ENCODE measurements at regions not wholly inside any gene's neighbourhood (a gene's known extent, or its start where the extent isn't known, plus 50 kb on each side); places are given as distances from the start of the nearest gene placed in this dataset.
"Not testable (repeated sequence)": the region's sequence is repeated elsewhere in the genome, so short reads cannot be mapped to it uniquely, and the experiment has no call there.

DNA sequence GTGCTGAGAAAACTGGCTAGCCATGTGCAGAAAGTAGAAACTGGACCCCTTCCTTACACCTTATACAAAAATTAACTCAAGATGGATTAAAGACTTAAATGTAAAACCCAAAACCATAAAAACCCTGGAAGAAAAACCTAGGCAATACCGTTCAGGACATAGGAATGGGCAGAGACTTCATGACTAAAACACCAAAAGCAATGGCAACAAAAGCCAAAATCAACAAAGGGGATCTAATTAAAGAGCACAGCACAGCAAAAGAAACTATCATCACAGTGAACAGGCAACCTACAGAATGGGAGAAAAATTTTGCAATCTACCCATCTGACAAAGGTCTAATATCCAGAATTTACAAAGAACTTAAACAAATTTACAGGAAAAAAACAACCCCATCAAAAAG, 575.2 kb upstream of the ADAMTS5 start:
- H3K4me3 ChIP-seq (ENCODE audit: insufficient read depth in 1 of 2, low read depth in 1 of 2, low read length in 2 of 2); H3K18ac ChIP-seq (ENCODE audit: low read depth in 1 of 2, low read length in 2 of 2); H2BK12ac ChIP-seq (ENCODE audit: low read length in 2 of 2); H3K4me2 ChIP-seq (ENCODE audit: low read length, poor library complexity, severe bottlenecking); DNase-seq; H3K4ac ChIP-seq (ENCODE audit: low read depth in 1 of 2, low read length in 2 of 2); H4K91ac ChIP-seq (ENCODE audit: low read length); H2BK5ac ChIP-seq (ENCODE audit: low read depth, low read length, poor library complexity, severe bottlenecking); H2BK15ac ChIP-seq (ENCODE audit: low read depth, poor library complexity, severe bottlenecking); H2AK5ac ChIP-seq (ENCODE audit: low read length, severe bottlenecking); H3K27me3 ChIP-seq (ENCODE audit: control insufficient read depth in 1 of 2, insufficient read depth in 1 of 2, low read length in 2 of 2); H4K8ac ChIP-seq (ENCODE audit: low read length); H2BK120ac ChIP-seq (ENCODE audit: low read depth, low read length); H3K27ac ChIP-seq (ENCODE audit: low read length, poor library complexity, severe bottlenecking); H3K9me3 ChIP-seq (ENCODE audit: control insufficient read depth, low read length); H2AFZ ChIP-seq (ENCODE audit: low read depth, low read length); H3K9ac ChIP-seq (ENCODE audit: low read length); H3K14ac ChIP-seq (ENCODE audit: low read length in 2 of 2); H3K36me3 ChIP-seq (ENCODE audit: control insufficient read depth in 1 of 2, insufficient read depth in 2 of 2, low read depth in 1 of 2, low read length in 2 of 2); H3K4me1 ChIP-seq (ENCODE audit: control insufficient read depth, insufficient read depth, low read depth, low read length); H3K23ac ChIP-seq (ENCODE audit: low read length in 2 of 2); H3K79me1 ChIP-seq (replicated peaks; ENCODE audit: low read length, poor library complexity, severe bottlenecking): not testable (repeated sequence)
- 87% methylated on average over 1 of the region's 1 CpG for WGBS

DNA sequence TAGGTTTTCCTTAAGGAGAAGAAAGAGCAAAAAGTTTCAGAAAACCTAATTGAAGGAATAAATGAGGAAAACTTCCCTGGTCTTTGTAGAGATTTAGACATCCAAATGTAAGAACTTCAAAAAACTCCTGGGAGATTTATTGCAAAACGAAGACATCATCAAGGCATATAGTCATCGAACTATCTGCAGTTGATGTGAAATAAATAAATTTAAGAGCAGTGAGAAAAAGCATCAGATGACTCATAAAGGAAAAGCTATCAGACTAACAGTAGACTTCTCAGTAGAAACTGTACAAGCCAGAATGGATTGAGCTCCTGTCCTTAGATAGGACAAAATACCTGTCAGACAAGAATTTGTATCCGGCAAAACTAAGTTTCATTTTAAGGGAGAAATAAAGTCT, 569.4 kb upstream of the ADAMTS5 start:
- H3K9ac ChIP-seq (ENCODE audit: low read length), result no peak overlapping the region
- no peaks in the 10 kb centered on the region for H3K27me3 ChIP-seq (ENCODE audit: control insufficient read depth in 1 of 2, insufficient read depth in 1 of 2, low read length in 2 of 2)
- H3K4me2 ChIP-seq (ENCODE audit: low read length, poor library complexity, severe bottlenecking), result no peak overlapping the region
- H2BK120ac ChIP-seq (ENCODE audit: low read depth, low read length), result no peak overlapping the region
- no peak overlapping the region for H2AFZ ChIP-seq (ENCODE audit: low read depth, low read length)
- H2BK5ac ChIP-seq (ENCODE audit: low read depth, low read length, poor library complexity, severe bottlenecking), result no peak overlapping the region
- no peaks in the 10 kb centered on the region for H3K9me3 ChIP-seq (ENCODE audit: control insufficient read depth, low read length)
- H3K23ac ChIP-seq (ENCODE audit: low read length in 2 of 2), result no peak overlapping the region
- H3K27ac ChIP-seq (ENCODE audit: low read length, poor library complexity, severe bottlenecking), result no peak overlapping the region
- no peak overlapping the region for H3K4ac ChIP-seq (ENCODE audit: low read depth in 1 of 2, low read length in 2 of 2)
- no peak overlapping the region for H2AK5ac ChIP-seq (ENCODE audit: low read length, severe bottlenecking)
- H4K91ac ChIP-seq (ENCODE audit: low read length), result no peak overlapping the region
- no peaks in the 10 kb centered on the region for H3K4me1 ChIP-seq (ENCODE audit: control insufficient read depth, insufficient read depth, low read depth, low read length)
- no peaks in the 10 kb centered on the region for H3K36me3 ChIP-seq (ENCODE audit: control insufficient read depth in 1 of 2, insufficient read depth in 2 of 2, low read depth in 1 of 2, low read length in 2 of 2)
- DNase-seq, result peak; percentile 45
- H3K18ac ChIP-seq (ENCODE audit: low read depth in 1 of 2, low read length in 2 of 2), result no peak overlapping the region
- H2BK12ac ChIP-seq (ENCODE audit: low read length in 2 of 2), result no peak overlapping the region
- no peak overlapping the region for H2BK15ac ChIP-seq (ENCODE audit: low read depth, poor library complexity, severe bottlenecking)
- no peak overlapping the region for H3K4me3 ChIP-seq (ENCODE audit: insufficient read depth in 1 of 2, low read depth in 1 of 2, low read length in 2 of 2)
- WGBS, result 100% methylated on average over 1 of the region's 3 CpGs
- H3K14ac ChIP-seq (ENCODE audit: low read length in 2 of 2), result no peak overlapping the region
- no peaks in the 10 kb centered on the region for H3K79me1 ChIP-seq (replicated peaks; ENCODE audit: low read length, poor library complexity, severe bottlenecking)
- no peak overlapping the region for H4K8ac ChIP-seq (ENCODE audit: low read length)

DNA sequence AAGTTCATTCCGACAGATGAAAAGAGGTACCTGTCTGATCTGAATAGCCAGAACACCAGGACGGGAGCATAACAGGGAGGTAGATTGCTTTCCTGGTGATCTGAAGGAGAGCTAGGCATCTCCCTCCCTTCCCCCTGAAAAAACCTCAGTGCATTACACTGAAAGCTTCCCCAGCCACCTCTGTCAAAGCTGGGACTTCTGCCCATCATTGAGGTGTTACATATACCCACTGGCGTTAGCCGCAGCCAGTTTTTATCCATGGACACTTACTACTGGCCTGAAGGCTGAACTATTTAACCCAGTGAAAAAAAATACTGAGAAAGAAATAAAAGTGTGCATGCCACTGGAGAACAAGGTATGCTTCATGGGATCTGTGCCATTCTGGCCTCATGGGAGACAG, 568.3 kb upstream of the ADAMTS5 start:
- H3K9me3 ChIP-seq (ENCODE audit: control insufficient read depth, low read length), result no peaks in the 10 kb centered on the region
- no peaks in the 10 kb centered on the region for H3K27me3 ChIP-seq (ENCODE audit: control insufficient read depth in 1 of 2, insufficient read depth in 1 of 2, low read length in 2 of 2)
- H3K4me2 ChIP-seq (ENCODE audit: low read length, poor library complexity, severe bottlenecking), result no peak overlapping the region
- H2BK15ac ChIP-seq (ENCODE audit: low read depth, poor library complexity, severe bottlenecking), result no peak overlapping the region
- H3K4me1 ChIP-seq (ENCODE audit: control insufficient read depth, insufficient read depth, low read depth, low read length), result no peaks in the 10 kb centered on the region
- H3K18ac ChIP-seq (ENCODE audit: low read depth in 1 of 2, low read length in 2 of 2), result no peak overlapping the region
- H2BK5ac ChIP-seq (ENCODE audit: low read depth, low read length, poor library complexity, severe bottlenecking), result no peak overlapping the region
- H4K8ac ChIP-seq (ENCODE audit: low read length), result no peak overlapping the region
- H2BK120ac ChIP-seq (ENCODE audit: low read depth, low read length), result no peak overlapping the region
- H2AK5ac ChIP-seq (ENCODE audit: low read length, severe bottlenecking), result no peak overlapping the region
- no peak overlapping the region for H3K27ac ChIP-seq (ENCODE audit: low read length, poor library complexity, severe bottlenecking)
- H2BK12ac ChIP-seq (ENCODE audit: low read length in 2 of 2), result no peak overlapping the region
- H3K36me3 ChIP-seq (ENCODE audit: control insufficient read depth in 1 of 2, insufficient read depth in 2 of 2, low read depth in 1 of 2, low read length in 2 of 2), result no peaks in the 10 kb centered on the region
- no peak overlapping the region for H3K4me3 ChIP-seq (ENCODE audit: insufficient read depth in 1 of 2, low read depth in 1 of 2, low read length in 2 of 2)
- H4K91ac ChIP-seq (ENCODE audit: low read length), result no peak overlapping the region
- DNase-seq, result no peak
- no peak overlapping the region for H3K9ac ChIP-seq (ENCODE audit: low read length)
- no peak overlapping the region for H3K14ac ChIP-seq (ENCODE audit: low read length in 2 of 2)
- H3K79me1 ChIP-seq (replicated peaks; ENCODE audit: low read length, poor library complexity, severe bottlenecking), result no peaks in the 10 kb centered on the region
- no peak overlapping the region for H3K4ac ChIP-seq (ENCODE audit: low read depth in 1 of 2, low read length in 2 of 2)
- 100% methylated on average over 4 of the region's 4 CpGs for WGBS
- H3K23ac ChIP-seq (ENCODE audit: low read length in 2 of 2), result no peak overlapping the region
- H2AFZ ChIP-seq (ENCODE audit: low read depth, low read length), result no peak overlapping the region

DNA sequence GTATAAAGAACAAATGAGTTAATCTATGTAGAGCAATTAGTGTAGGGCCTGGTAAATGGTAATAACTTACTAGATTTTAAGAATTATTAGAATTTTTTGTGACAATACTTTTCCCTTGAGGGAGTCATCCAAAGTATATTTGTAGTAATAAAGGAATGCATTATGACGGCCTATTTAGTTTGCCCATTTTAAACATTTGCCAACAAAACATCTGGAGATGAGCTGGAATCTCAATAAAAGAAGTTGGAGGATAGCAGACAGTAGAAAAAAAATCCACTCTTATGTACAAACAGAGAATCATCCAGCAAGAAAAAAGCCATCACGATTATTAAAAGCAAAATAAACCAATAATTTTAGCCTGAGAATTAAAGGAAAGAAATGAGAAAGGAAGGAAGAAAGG, 567.3 kb upstream of the ADAMTS5 start:
- Histone ChIP-seq H3K14ac (ENCODE audit: low read length in 2 of 2) (no peak overlapping the region), H3K27me3 (ENCODE audit: control insufficient read depth in 1 of 2, insufficient read depth in 1 of 2, low read length in 2 of 2) (no peaks in the 10 kb centered on the region), H3K79me1 (replicated peaks; ENCODE audit: low read length, poor library complexity, severe bottlenecking) (no peaks in the 10 kb centered on the region), H4K91ac (ENCODE audit: low read length) (no peak overlapping the region), H3K9me3 (ENCODE audit: control insufficient read depth, low read length) (no peaks in the 10 kb centered on the region), H3K4me3 (ENCODE audit: insufficient read depth in 1 of 2, low read depth in 1 of 2, low read length in 2 of 2) (no peak overlapping the region), H3K27ac (ENCODE audit: low read length, poor library complexity, severe bottlenecking) (no peak overlapping the region), H3K9ac (ENCODE audit: low read length) (peak overlapping the region; percentile 10), H3K4me1 (ENCODE audit: control insufficient read depth, insufficient read depth, low read depth, low read length) (no peaks in the 10 kb centered on the region), H3K36me3 (ENCODE audit: control insufficient read depth in 1 of 2, insufficient read depth in 2 of 2, low read depth in 1 of 2, low read length in 2 of 2) (no peaks in the 10 kb centered on the region), H2BK120ac (ENCODE audit: low read depth, low read length) (no peak overlapping the region), H4K8ac (ENCODE audit: low read length) (no peak overlapping the region), H3K23ac (ENCODE audit: low read length in 2 of 2) (no peak overlapping the region), H3K18ac (ENCODE audit: low read depth in 1 of 2, low read length in 2 of 2) (no peak overlapping the region), H3K4me2 (ENCODE audit: low read length, poor library complexity, severe bottlenecking) (no peak overlapping the region), H3K4ac (ENCODE audit: low read depth in 1 of 2, low read length in 2 of 2) (no peak overlapping the region), H2AFZ (ENCODE audit: low read depth, low read length) (no peak overlapping the region), H2AK5ac (ENCODE audit: low read length, severe bottlenecking) (no peak overlapping the region), H2BK5ac (ENCODE audit: low read depth, low read length, poor library complexity, severe bottlenecking) (no peak overlapping the region), H2BK12ac (ENCODE audit: low read length in 2 of 2) (no peak overlapping the region), H2BK15ac (ENCODE audit: low read depth, poor library complexity, severe bottlenecking) (no peak overlapping the region)
- no CpG with 5 or more reads among the region's 2 CpGs for WGBS
- no peak for DNase-seq
